Trophoblast cell (in vitro differentiated cells and primary cell): ENCODE measurements at regions not wholly inside any gene's neighbourhood (a gene's known extent, or its start where the extent isn't known, plus 50 kb on each side); places are given as distances from the start of the nearest gene placed in this dataset.

Experiments used
- DNase-seq, 2 donors: peaks; one replicate each; pipeline ENCODE4 v3.0.0-alpha.2; 2016
- H2AFZ ChIP-seq: 2 replicates; pipeline ENCODE4 v1.6.1; 2013; ENCODE audit warnings: low read length, moderate library complexity, mild to moderate bottlenecking; ENCODE audit not compliant: insufficient read depth, poor library complexity
- H2AK5ac ChIP-seq: 2 replicates; pipeline ENCODE4 v1.6.1; 2013; ENCODE audit warnings: mild to moderate bottlenecking, low read length
- H2BK120ac ChIP-seq: 2 replicates; pipeline ENCODE4 v1.6.1; 2013; ENCODE audit warnings: low read length, mild to moderate bottlenecking, moderate library complexity; ENCODE audit not compliant: insufficient read depth, poor library complexity
- H2BK12ac ChIP-seq: 2 replicates; pipeline ENCODE4 v1.6.1; 2013; ENCODE audit warnings: mild to moderate bottlenecking, low read length, moderate library complexity
- H2BK5ac ChIP-seq: 2 replicates; pipeline ENCODE4 v1.6.1; 2013; ENCODE audit warnings: low read length, low read depth, moderate library complexity, mild to moderate bottlenecking; ENCODE audit not compliant: poor library complexity
- H3K14ac ChIP-seq: 2 replicates; pipeline ENCODE4 v1.6.1; 2013; ENCODE audit warnings: mild to moderate bottlenecking, low read length
- H3K18ac ChIP-seq: 2 replicates; pipeline ENCODE4 v1.6.1; 2013; ENCODE audit warnings: mild to moderate bottlenecking, low read length
- H3K23ac ChIP-seq: 2 replicates; pipeline ENCODE4 v1.6.1; 2013; ENCODE audit warnings: low read length
- H3K27ac ChIP-seq: 2 replicates; pipeline ENCODE4 v1.5.1; 2013; ENCODE audit warnings: low read depth, mild to moderate bottlenecking, inconsistent platforms, low read length, moderate library complexity
- H3K27me3 ChIP-seq: 2 replicates; pipeline ENCODE4 v1.6.1; 2013; ENCODE audit warnings: inconsistent platforms, mild to moderate bottlenecking, low read length, moderate library complexity; ENCODE audit not compliant: insufficient read depth
- H3K36me3 ChIP-seq, 2 experiments: 1 replicate in 1 of 2; 2 replicates in 1 of 2; pipeline ENCODE4 v1.6.1; 2013; ENCODE audit warnings: low read length in 2 of 2, mild to moderate bottlenecking in 2 of 2, moderate library complexity in 1 of 2; ENCODE audit not compliant: insufficient read depth in 2 of 2, control insufficient read depth in 1 of 2
- H3K4ac ChIP-seq: 2 replicates; pipeline ENCODE4 v1.6.1; 2013; ENCODE audit warnings: low read depth, mild to moderate bottlenecking, low read length, moderate library complexity
- H3K4me1 ChIP-seq, 2 experiments: 1 replicate in 1 of 2; 2 replicates in 1 of 2; pipeline ENCODE4 v1.6.1; 2013; ENCODE audit warnings: low read length in 2 of 2, mild to moderate bottlenecking in 2 of 2, moderate library complexity in 1 of 2; ENCODE audit not compliant: insufficient read depth in 2 of 2, control insufficient read depth in 1 of 2
- H3K4me2 ChIP-seq: 2 replicates; pipeline ENCODE4 v1.6.1; 2013; ENCODE audit warnings: inconsistent platforms, mild to moderate bottlenecking, low read length, moderate library complexity
- H3K4me3 ChIP-seq: 2 replicates; pipeline ENCODE4 v1.5.1; 2013; ENCODE audit warnings: mild to moderate bottlenecking, low read depth, low read length, inconsistent platforms
- H3K79me1 ChIP-seq: one replicate; pipeline ENCODE4 v1.6.1; 2013; ENCODE audit warnings: low read length
- H3K79me2 ChIP-seq: 2 replicates; pipeline ENCODE4 v1.6.1; 2013; ENCODE audit warnings: low read length, mild to moderate bottlenecking; ENCODE audit not compliant: control insufficient read depth, insufficient read depth, poor library complexity
- H3K9ac ChIP-seq: 2 replicates; pipeline ENCODE4 v1.6.1; 2013; ENCODE audit warnings: mild to moderate bottlenecking, low read length
- H3K9me3 ChIP-seq: 2 replicates; pipeline ENCODE4 v1.6.1; 2013; ENCODE audit warnings: low read depth, mild to moderate bottlenecking, control low read depth, inconsistent platforms, low read length; ENCODE audit not compliant: insufficient read depth
- H4K12ac ChIP-seq: 2 replicates; pipeline ENCODE4 v1.6.1; 2013; ENCODE audit warnings: low read depth, mild to moderate bottlenecking, low read length, moderate library complexity
- H4K8ac ChIP-seq: 2 replicates; pipeline ENCODE4 v1.6.1; 2013; ENCODE audit warnings: low read depth, mild to moderate bottlenecking, low read length, moderate library complexity
- H4K91ac ChIP-seq: one replicate; pipeline ENCODE4 v1.6.1; 2013; ENCODE audit warnings: low read depth, mild to moderate bottlenecking, low read length, moderate library complexity
- WGBS: extraction: QIAGEN DNeasy Blood & Tissue Kit; methylation state at CpG from one replicate; pipeline ENCODE4 v1.1.7; 2013; ENCODE audit warnings: missing lambda C conversion rate; ENCODE audit not compliant: insufficient read length, insufficient coverage; ENCODE audit errors: extremely low coverage; 5-methylcytosine and 5-hydroxymethylcytosine counted together

- Histone ChIP-seq H3K14ac (no peak overlapping the region), H3K79me1 (no peaks in the 10 kb centered on the region), H3K4ac (no peak overlapping the region), H3K4me2 (no peak overlapping the region), H2AK5ac (no peak overlapping the region), H3K27ac (no peak overlapping the region), H2BK120ac (no peak overlapping the region), H3K4me1 (no peaks in the 10 kb centered on the region), H2BK5ac (no peak overlapping the region), H3K4me3 (no peak overlapping the region), H3K36me3 (no peaks in the 10 kb centered on the region), H3K79me2 (no peaks in the 10 kb centered on the region), H4K12ac (no peak overlapping the region), H4K8ac (no peak overlapping the region), H3K9me3 (no peaks in the 10 kb centered on the region), H3K18ac (no peak overlapping the region), H4K91ac (no peak overlapping the region), H2AFZ (no peak overlapping the region), H3K9ac (no peak overlapping the region), H3K27me3 (no peaks in the 10 kb centered on the region), H2BK12ac (no peak overlapping the region), H3K23ac (no peak overlapping the region)
- DNase-seq: no peak
- WGBS: no CpG with 5 or more reads among the region's 4 CpGs
Measured at GRCh38 chr4:37054531-37055077, 189.9 kb upstream of the NWD2 start.

- no peaks in the 10 kb centered on the region for H3K27me3 ChIP-seq
- H4K12ac ChIP-seq: no peak overlapping the region
- H2BK120ac ChIP-seq: no peak overlapping the region
- no peaks in the 10 kb centered on the region for H3K4me1 ChIP-seq
- WGBS: no CpG with 5 or more reads among the region's 4 CpGs
- H3K4me2 ChIP-seq: no peak overlapping the region
- H3K9ac ChIP-seq: no peak overlapping the region
- H3K27ac ChIP-seq: no peak overlapping the region
- H2AFZ ChIP-seq: no peak overlapping the region
- H3K18ac ChIP-seq: no peak overlapping the region
- no peak overlapping the region for H3K4me3 ChIP-seq
- no peak for DNase-seq
- no peak overlapping the region for H3K4ac ChIP-seq
- no peak overlapping the region for H4K8ac ChIP-seq
- H4K91ac ChIP-seq: no peak overlapping the region
- H3K23ac ChIP-seq: no peak overlapping the region
- H3K9me3 ChIP-seq: no peaks in the 10 kb centered on the region
- no peak overlapping the region for H3K14ac ChIP-seq
- no peak overlapping the region for H2BK5ac ChIP-seq
- no peaks in the 10 kb centered on the region for H3K79me1 ChIP-seq
- H3K79me2 ChIP-seq: no peaks in the 10 kb centered on the region
- H3K36me3 ChIP-seq: no peaks in the 10 kb centered on the region
- no peak overlapping the region for H2BK12ac ChIP-seq
- H2AK5ac ChIP-seq: no peak overlapping the region
Measured at GRCh38 chr4:37058826-37059225, 185.7 kb upstream of the NWD2 start.

GRCh38 chr4:37066159-37066558 is 178.4 kb upstream of the NWD2 start:
- Histone ChIP-seq H3K9me3 (no peaks in the 10 kb centered on the region), H2AFZ (no peak overlapping the region), H3K4me1 (no peaks in the 10 kb centered on the region), H3K79me2 (no peaks in the 10 kb centered on the region), H3K4me3 (no peak overlapping the region), H2BK5ac (no peak overlapping the region), H3K14ac (no peak overlapping the region), H3K27ac (no peak overlapping the region), H3K4ac (no peak overlapping the region), H3K36me3 (no peaks in the 10 kb centered on the region), H3K23ac (no peak overlapping the region), H3K9ac (no peak overlapping the region), H4K91ac (no peak overlapping the region), H2BK120ac (no peak overlapping the region), H3K27me3 (no peaks in the 10 kb centered on the region), H3K4me2 (no peak overlapping the region), H2AK5ac (no peak overlapping the region), H2BK12ac (no peak overlapping the region), H3K79me1 (no peaks in the 10 kb centered on the region), H3K18ac (no peak overlapping the region), H4K12ac (no peak overlapping the region), H4K8ac (no peak overlapping the region)
- DNase-seq: no peak
- no CpG with 5 or more reads among the region's 2 CpGs for WGBS

- H2AK5ac ChIP-seq: no peak overlapping the region
- no peaks in the 10 kb centered on the region for H3K9me3 ChIP-seq
- no peaks in the 10 kb centered on the region for H3K27me3 ChIP-seq
- no peak overlapping the region for H2BK120ac ChIP-seq
- no peak overlapping the region for H3K27ac ChIP-seq
- H3K4me2 ChIP-seq: no peak overlapping the region
- H3K79me1 ChIP-seq: no peaks in the 10 kb centered on the region
- H3K9ac ChIP-seq: no peak overlapping the region
- no peak overlapping the region for H4K8ac ChIP-seq
- no peaks in the 10 kb centered on the region for H3K79me2 ChIP-seq
- peak; percentile 2 to 25 for DNase-seq
- no CpG with 5 or more reads among the region's 5 CpGs for WGBS
- H3K4me1 ChIP-seq: no peaks in the 10 kb centered on the region
- no peak overlapping the region for H2BK12ac ChIP-seq
- H3K36me3 ChIP-seq: no peaks in the 10 kb centered on the region
- H2AFZ ChIP-seq: no peak overlapping the region
- H4K12ac ChIP-seq: no peak overlapping the region
- H3K4me3 ChIP-seq: no peak overlapping the region
- no peak overlapping the region for H3K18ac ChIP-seq
- H3K4ac ChIP-seq: no peak overlapping the region
- H4K91ac ChIP-seq: no peak overlapping the region
- H3K14ac ChIP-seq: no peak overlapping the region
- H2BK5ac ChIP-seq: no peak overlapping the region
- no peak overlapping the region for H3K23ac ChIP-seq
Measured at GRCh38 chr4:37068580-37068979, 176.0 kb upstream of the NWD2 start.
